Naive thymus-derived CD4-positive, alpha-beta T cell (primary cell): ENCODE measurements at regions not wholly inside any gene's neighbourhood (a gene's known extent, or its start where the extent isn't known, plus 50 kb on each side); places are given as distances from the start of the nearest gene placed in this dataset.

Experiments used
- ATAC-seq: fragments of 150-1000 bp; cut with Tn5 transposase; 2 replicates; pipeline ENCODE4 v1.10.0; 2021; ENCODE audit warnings: mild to moderate bottlenecking, moderate library complexity
- CTCF ChIA-PET: fragments of 350-600 bp; sonication (Branson Sonifier 250); formaldehyde crosslinking; loops from one replicate; lab custom pipeline; 2021; ENCODE audit warnings: antibody characterized with exemption; lab: Charles Lee
- POLR2A ChIA-PET: fragments of 350-600 bp; sonication (Branson Sonifier 250); formaldehyde crosslinking; loops from one replicate; lab custom pipeline; 2021; ENCODE audit warnings: antibody characterized with exemption, inconsistent platforms; lab: Charles Lee
- DNase-seq, 9 donors: peaks; one replicate each; pipeline versions ENCODE4 v3.0.0 to v3.0.0-alpha.2; 2020 to 2022; ENCODE audit warnings: mixed read lengths in 1 of 9
- H3K27ac ChIP-seq: one replicate; pipeline ENCODE4 v1.7.0; 2013; ENCODE audit warnings: mild to moderate bottlenecking, low read depth, low read length, moderate library complexity
- H3K27me3 ChIP-seq, 2 donors: one replicate each; pipeline ENCODE4 v1.7.0; 2013; ENCODE audit warnings: low read length in 2 of 2, mild to moderate bottlenecking in 2 of 2, moderate library complexity in 2 of 2; ENCODE audit not compliant: control insufficient read depth in 2 of 2, insufficient read depth in 2 of 2
- H3K36me3 ChIP-seq, 3 experiments: 1 replicate in 2 of 3; 2 replicates in 1 of 3; pipeline ENCODE4 v1.7.0; 2013; ENCODE audit warnings: low read length in 3 of 3, mild to moderate bottlenecking in 3 of 3, moderate library complexity in 1 of 3; ENCODE audit not compliant: insufficient read depth in 3 of 3, control insufficient read depth in 2 of 3
- H3K4me1 ChIP-seq, 2 donors: one replicate each; pipeline ENCODE4 v1.7.0; 2013; ENCODE audit warnings: low read length in 2 of 2, mild to moderate bottlenecking in 2 of 2, moderate library complexity in 1 of 2; ENCODE audit not compliant: control insufficient read depth in 2 of 2, insufficient read depth in 2 of 2
- H3K4me3 ChIP-seq: 2 replicates; pipeline ENCODE4 v1.7.0; 2013; ENCODE audit warnings: mild to moderate bottlenecking, low read length
- H3K9me3 ChIP-seq, 3 experiments: 1 replicate in 2 of 3; 2 replicates in 1 of 3; pipeline ENCODE4 v1.7.0; 2013; ENCODE audit warnings: low read length in 3 of 3; ENCODE audit not compliant: control insufficient read depth in 2 of 3
- H3K27ac Mint-ChIP-seq, 9 donors: one replicate each; pipeline ENCODE4 v1.8.0; 2020 to 2022; ENCODE audit warnings: mixed read lengths in 9 of 9, mild to moderate bottlenecking in 8 of 9, moderate library complexity in 5 of 9, inconsistent platforms in 2 of 9
- H3K27me3 Mint-ChIP-seq, 5 donors: one replicate each; pipeline ENCODE4 v1.8.0; 2021 to 2022; ENCODE audit warnings: mixed read lengths in 5 of 5, mild to moderate bottlenecking in 1 of 5
- H3K36me3 Mint-ChIP-seq, 5 donors: one replicate each; pipeline ENCODE4 v1.8.0; 2020 to 2022; ENCODE audit warnings: mixed read lengths in 5 of 5, mild to moderate bottlenecking in 3 of 5, inconsistent platforms in 1 of 5
- H3K4me1 Mint-ChIP-seq, 7 donors: one replicate each; pipeline ENCODE4 v1.8.0; 2020 to 2022; ENCODE audit warnings: mixed read lengths in 7 of 7, mild to moderate bottlenecking in 3 of 7, inconsistent platforms in 1 of 7
- H3K4me3 Mint-ChIP-seq, 10 donors: one replicate each; pipeline ENCODE4 v1.8.0; 2020 to 2022; ENCODE audit warnings: mild to moderate bottlenecking in 10 of 10, mixed read lengths in 10 of 10, moderate library complexity in 6 of 10, inconsistent platforms in 2 of 10
- H3K9me3 Mint-ChIP-seq, 11 donors: one replicate each; pipeline ENCODE4 v1.8.0; 2020 to 2022; ENCODE audit warnings: mixed read lengths in 11 of 11, mild to moderate bottlenecking in 4 of 11, inconsistent platforms in 1 of 11, moderate library complexity in 1 of 11
- intact Hi-C, 2 donors: fragments of 100-400 bp; cut with micrococcal nuclease; formaldehyde crosslinking; loops; one replicate each; pipeline ENCODE4 v1.15.1; 2023

GRCh38 chr13:34772881-34773280, 169.2 kb upstream of the NBEA start:
- Mint-ChIP-seq H3K27ac (no peak overlapping the region), H3K4me1 (no peaks in the 10 kb centered on the region), H3K27me3 (peaks cover 0 to 6% (median 5%) of the 10 kb centered on the region in 5 donors), H3K4me3 (no peak overlapping the region), H3K36me3 (no peaks in the 10 kb centered on the region), H3K9me3 (peaks cover 0 to 7% (median 0%) of the 10 kb centered on the region in 11 donors)
- no peaks in the 10 kb centered on the region for H3K9me3 ChIP-seq
- intact Hi-C loops: no loop called here
- H3K27ac ChIP-seq: no peak overlapping the region
- H3K4me1 ChIP-seq: no peaks in the 10 kb centered on the region
- CTCF ChIA-PET: no interaction called here
- no peak for DNase-seq
- no peak for ATAC-seq
- H3K4me3 ChIP-seq: no peak overlapping the region
- H3K27me3 ChIP-seq: no peaks in the 10 kb centered on the region
- no peaks in the 10 kb centered on the region for H3K36me3 ChIP-seq
- POLR2A ChIA-PET: no interaction called here

GRCh38 chr13:34776390-34776981, 165.6 kb upstream of the NBEA start:
- peaks cover 0 to 7% (median 0%) of the 10 kb centered on the region in 11 donors for H3K9me3 Mint-ChIP-seq
- no peak overlapping the region for H3K27ac Mint-ChIP-seq
- intact Hi-C loops: no loop called here
- H3K36me3 ChIP-seq: no peaks in the 10 kb centered on the region
- no peak for DNase-seq
- no peaks in the 10 kb centered on the region for H3K9me3 ChIP-seq
- no peak overlapping the region for H3K27ac ChIP-seq
- ChIA-PET POLR2A (no interaction called here), CTCF (no interaction called here)
- no peak for ATAC-seq
- no peak overlapping the region for H3K4me3 Mint-ChIP-seq
- no peaks in the 10 kb centered on the region for H3K36me3 Mint-ChIP-seq
- H3K4me1 ChIP-seq: no peaks in the 10 kb centered on the region
- no peak overlapping the region for H3K4me3 ChIP-seq
- H3K27me3 Mint-ChIP-seq: peaks cover 0 to 6% (median 5%) of the 10 kb centered on the region in 5 donors
- H3K4me1 Mint-ChIP-seq: no peaks in the 10 kb centered on the region
- no peaks in the 10 kb centered on the region for H3K27me3 ChIP-seq

GRCh38 chr13:34777089-34777913, 164.8 kb upstream of the NBEA start:
- H3K27ac ChIP-seq: no peak overlapping the region
- no peaks in the 10 kb centered on the region for H3K4me1 Mint-ChIP-seq
- H3K27me3 Mint-ChIP-seq: peaks cover 0 to 6% (median 5%) of the 10 kb centered on the region in 5 donors
- no peaks in the 10 kb centered on the region for H3K36me3 ChIP-seq
- H3K9me3 ChIP-seq: no peaks in the 10 kb centered on the region
- DNase-seq: no peak
- CTCF ChIA-PET: no interaction called here
- POLR2A ChIA-PET: no interaction called here
- no peaks in the 10 kb centered on the region for H3K4me1 ChIP-seq
- H3K4me3 Mint-ChIP-seq: no peak overlapping the region
- peak overlapping the region in 1 of 9 donors; percentile 12 for H3K27ac Mint-ChIP-seq
- H3K9me3 Mint-ChIP-seq: peaks cover 0 to 11% (median 3%) of the 10 kb centered on the region in 11 donors
- intact Hi-C loops: no loop called here
- H3K27me3 ChIP-seq: no peaks in the 10 kb centered on the region
- H3K36me3 Mint-ChIP-seq: no peaks in the 10 kb centered on the region
- no peak overlapping the region for H3K4me3 ChIP-seq
- no peak for ATAC-seq

GRCh38 chr13:34777914-34778303, 164.2 kb upstream of the NBEA start:
- Histone ChIP-seq H3K9me3 (no peaks in the 10 kb centered on the region), H3K27ac (no peak overlapping the region), H3K4me1 (no peaks in the 10 kb centered on the region), H3K27me3 (no peaks in the 10 kb centered on the region), H3K36me3 (no peaks in the 10 kb centered on the region), H3K4me3 (no peak overlapping the region)
- DNase-seq (no peak), ATAC-seq (no peak)
- ChIA-PET POLR2A (no interaction called here), CTCF (no interaction called here)
- peaks cover 0 to 11% (median 4%) of the 10 kb centered on the region in 11 donors for H3K9me3 Mint-ChIP-seq
- intact Hi-C loops: no loop called here
- H3K27ac Mint-ChIP-seq: no peak overlapping the region
- H3K4me3 Mint-ChIP-seq: no peak overlapping the region
- no peaks in the 10 kb centered on the region for H3K36me3 Mint-ChIP-seq
- peaks cover 0 to 6% (median 5%) of the 10 kb centered on the region in 5 donors for H3K27me3 Mint-ChIP-seq
- no peaks in the 10 kb centered on the region for H3K4me1 Mint-ChIP-seq

- H3K4me1 ChIP-seq: no peaks in the 10 kb centered on the region
- H3K4me1 Mint-ChIP-seq: no peaks in the 10 kb centered on the region
- H3K4me3 Mint-ChIP-seq: no peak overlapping the region
- CTCF ChIA-PET: no interaction called here
- H3K27ac ChIP-seq: no peak overlapping the region
- DNase-seq (no peak), ATAC-seq (no peak)
- peaks cover 0 to 6% (median 5%) of the 10 kb centered on the region in 5 donors for H3K27me3 Mint-ChIP-seq
- no peaks in the 10 kb centered on the region for H3K36me3 Mint-ChIP-seq
- H3K9me3 Mint-ChIP-seq: peaks cover 0 to 15% (median 4%) of the 10 kb centered on the region in 11 donors
- H3K9me3 ChIP-seq: no peaks in the 10 kb centered on the region
- intact Hi-C loops: no loop called here
- POLR2A ChIA-PET: no interaction called here
- no peaks in the 10 kb centered on the region for H3K36me3 ChIP-seq
- H3K27ac Mint-ChIP-seq: no peak overlapping the region
- H3K4me3 ChIP-seq: no peak overlapping the region
- H3K27me3 ChIP-seq: no peaks in the 10 kb centered on the region
Measured at GRCh38 chr13:34779171-34779570, 162.9 kb upstream of the NBEA start.

- intact Hi-C loops: no loop called here
- Mint-ChIP-seq H3K36me3 (no peaks in the 10 kb centered on the region), H3K27ac (no peak overlapping the region), H3K9me3 (peaks cover 0 to 18% (median 8%) of the 10 kb centered on the region in 11 donors), H3K4me3 (no peak overlapping the region), H3K4me1 (no peaks in the 10 kb centered on the region), H3K27me3 (peaks cover 0 to 4% (median 0%) of the 10 kb centered on the region in 5 donors)
- ATAC-seq (no peak), DNase-seq (no peak)
- Histone ChIP-seq H3K36me3 (no peaks in the 10 kb centered on the region), H3K27ac (no peak overlapping the region), H3K27me3 (peaks cover 0 to 2% of the 10 kb centered on the region in 2 donors), H3K9me3 (peaks cover 0 to 4% (median 0%) of the 10 kb centered on the region in 3 experiments), H3K4me3 (no peak overlapping the region), H3K4me1 (no peaks in the 10 kb centered on the region)
- ChIA-PET CTCF (no interaction called here), POLR2A (no interaction called here)
Measured at GRCh38 chr13:34793301-34793700, 148.8 kb upstream of the NBEA start.
